ENCODE measurements at regions not wholly inside any gene's neighbourhood (a gene's known extent, or its start where the extent isn't known, plus 50 kb on each side); places are given as distances from the start of the nearest gene placed in this dataset.

GRCh38 chr15:96411056-96412031 lies 80.8 kb downstream of the NR2F2 start:
- Histone ChIP-seq H3K9me3 (no peaks in the 10 kb centered on the region), H3K4me3 (no peak overlapping the region), H3K27ac (no peak overlapping the region), H3K36me3 (no peaks in the 10 kb centered on the region), H3K4me1 (replicated peaks) (peaks cover 2% of the 10 kb centered on the region), H3K27me3 (replicated peaks; ENCODE audit: insufficient read depth) (peaks cover 47% of the 10 kb centered on the region)
- 17% methylated on average over 9 of the region's 9 CpGs for WGBS
- intact Hi-C loops (cut with DNase I), result no loop called here
- TF ChIP-seq CTCF (IDR thresholded peaks at IDR 0.05), result no peak
- TF ChIP-seq POLR2A (IDR thresholded peaks at IDR 0.05), result no peak
- no peak for TF ChIP-seq POLR2AphosphoS5 (IDR thresholded peaks at IDR 0.05)
- no peak for DNase-seq (ENCODE audit: low spot score)

- no peak overlapping the region for H3K4me3 ChIP-seq
- H3K27me3 ChIP-seq (replicated peaks; ENCODE audit: insufficient read depth), result peaks cover 51% of the 10 kb centered on the region
- no peak overlapping the region for H3K27ac ChIP-seq
- WGBS, result 23% methylated on average over 6 of the region's 6 CpGs
- TF ChIP-seq POLR2AphosphoS5 (IDR thresholded peaks at IDR 0.05) (no peak), POLR2A (IDR thresholded peaks at IDR 0.05) (no peak), CTCF (IDR thresholded peaks at IDR 0.05) (no peak)
- no peaks in the 10 kb centered on the region for H3K36me3 ChIP-seq
- intact Hi-C loops (cut with DNase I), result no loop called here
- peaks cover 2% of the 10 kb centered on the region for H3K4me1 ChIP-seq (replicated peaks)
- no peaks in the 10 kb centered on the region for H3K9me3 ChIP-seq
- no peak for DNase-seq (ENCODE audit: low spot score)
Measured at GRCh38 chr15:96412045-96412905, 81.8 kb downstream of the NR2F2 start.

- Histone ChIP-seq H3K4me1 (replicated peaks) (peaks cover 2% of the 10 kb centered on the region), H3K27ac (no peak overlapping the region), H3K4me3 (no peak overlapping the region), H3K36me3 (no peaks in the 10 kb centered on the region), H3K27me3 (replicated peaks; ENCODE audit: insufficient read depth) (peaks cover 49% of the 10 kb centered on the region), H3K9me3 (no peaks in the 10 kb centered on the region)
- 31% methylated on average over 1 of the region's 1 CpG for WGBS
- DNase-seq (ENCODE audit: low spot score), result no peak
- no peak for TF ChIP-seq POLR2AphosphoS5 (IDR thresholded peaks at IDR 0.05)
- TF ChIP-seq POLR2A (IDR thresholded peaks at IDR 0.05), result no peak
- TF ChIP-seq CTCF (IDR thresholded peaks at IDR 0.05), result no peak
- intact Hi-C loops (cut with DNase I), result no loop called here
Measured at GRCh38 chr15:96412906-96413231, 82.4 kb downstream of the NR2F2 start.

GRCh38 chr15:96413657-96414056 lies 83.2 kb downstream of the NR2F2 start:
- peaks cover 42% of the 10 kb centered on the region for H3K27me3 ChIP-seq (replicated peaks; ENCODE audit: insufficient read depth)
- H3K4me1 ChIP-seq (replicated peaks), result peaks cover 2% of the 10 kb centered on the region
- H3K36me3 ChIP-seq, result no peaks in the 10 kb centered on the region
- H3K4me3 ChIP-seq, result no peak overlapping the region
- no peaks in the 10 kb centered on the region for H3K9me3 ChIP-seq
- 21% methylated on average over 9 of the region's 9 CpGs for WGBS
- H3K27ac ChIP-seq, result no peak overlapping the region
- intact Hi-C loops (cut with DNase I), result no loop called here
- no peak for TF ChIP-seq POLR2AphosphoS5 (IDR thresholded peaks at IDR 0.05)
- TF ChIP-seq POLR2A (IDR thresholded peaks at IDR 0.05), result no peak
- no peak for TF ChIP-seq CTCF (IDR thresholded peaks at IDR 0.05)
- DNase-seq (ENCODE audit: low spot score), result no peak

Data from prostate gland (tissue), 2 donors.